GM18867 (cell line): ENCODE measurements at regions not wholly inside any gene's neighbourhood (a gene's known extent, or its start where the extent isn't known, plus 50 kb on each side); places are given as distances from the start of the nearest gene placed in this dataset.

ENCODE experiments used
- ATAC-seq: cut with Tn5 transposase; IDR thresholded peaks from one replicate; pipeline ENCODE4 v1.9.1; 2021; ENCODE audit warnings: mild to moderate bottlenecking, moderate library complexity; ENCODE audit not compliant: unreplicated experiment

DNA sequence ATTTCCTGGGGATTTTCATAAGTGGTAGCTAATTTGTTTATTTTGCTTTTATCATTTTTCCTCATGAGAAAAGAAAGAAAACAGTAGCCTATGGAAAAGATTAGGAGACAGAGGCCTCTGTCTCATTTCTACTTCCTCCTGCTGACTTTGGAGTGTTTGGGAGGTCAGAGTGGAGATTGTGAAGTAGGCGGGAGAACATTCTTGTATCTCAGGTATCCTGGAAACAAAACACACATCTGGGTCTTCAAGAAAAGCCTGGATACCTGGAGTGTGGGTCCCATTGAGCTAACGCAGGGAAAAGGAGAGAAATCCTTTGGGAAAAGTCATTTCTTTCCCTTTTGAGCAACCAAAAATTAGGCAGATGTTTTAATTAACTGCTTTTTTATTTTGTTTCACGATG is 161.5 kb upstream of the DMAC1 start:
- ATAC-seq: no peak

GRCh38 chr9:7960320-7961050 is 160.9 kb upstream of the DMAC1 start:
- no peak for ATAC-seq

DNA sequence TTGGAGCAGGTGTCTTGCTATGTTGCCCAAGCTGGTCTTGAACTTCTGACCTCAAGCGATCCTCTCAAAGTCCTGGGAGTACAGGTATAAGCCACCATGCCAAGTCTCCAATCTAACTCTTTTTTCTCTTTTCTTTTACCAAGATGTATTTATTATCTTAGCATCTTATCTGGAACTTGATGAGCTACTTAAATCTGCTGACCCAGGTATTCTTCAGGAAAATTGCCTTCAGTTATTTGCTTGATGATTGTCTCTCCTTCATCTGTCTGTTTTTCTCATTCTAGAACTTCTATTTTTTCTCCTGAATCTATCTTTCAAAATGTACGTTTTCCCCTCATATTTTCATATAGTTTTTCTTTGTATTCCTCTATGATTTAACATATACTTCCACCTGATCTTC is 158.2 kb upstream of the DMAC1 start:
- no peak for ATAC-seq

DNA sequence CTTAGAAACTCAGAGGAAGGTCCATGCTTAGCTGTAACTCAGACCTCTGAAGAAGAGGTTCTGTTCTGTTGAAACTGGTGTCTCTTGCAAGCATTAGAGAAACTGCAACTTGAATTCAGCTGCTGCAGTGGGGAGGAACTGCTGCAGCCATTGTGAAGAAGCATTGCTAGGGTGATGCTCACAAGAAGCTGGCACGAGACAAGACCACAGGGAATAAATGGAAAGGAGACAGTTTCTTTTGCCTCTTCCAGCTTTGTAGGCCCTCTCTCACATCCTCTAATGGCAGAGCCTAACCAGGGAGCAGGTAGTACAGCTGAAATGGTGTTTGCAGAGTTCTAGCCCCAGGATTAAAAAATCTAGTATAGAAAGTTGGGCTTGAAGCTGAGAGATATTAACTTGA is 148.0 kb upstream of the DMAC1 start:
- no peak for ATAC-seq

GRCh38 chr9:7946458-7946857 is 146.9 kb upstream of the DMAC1 start:
- ATAC-seq: no peak

DNA sequence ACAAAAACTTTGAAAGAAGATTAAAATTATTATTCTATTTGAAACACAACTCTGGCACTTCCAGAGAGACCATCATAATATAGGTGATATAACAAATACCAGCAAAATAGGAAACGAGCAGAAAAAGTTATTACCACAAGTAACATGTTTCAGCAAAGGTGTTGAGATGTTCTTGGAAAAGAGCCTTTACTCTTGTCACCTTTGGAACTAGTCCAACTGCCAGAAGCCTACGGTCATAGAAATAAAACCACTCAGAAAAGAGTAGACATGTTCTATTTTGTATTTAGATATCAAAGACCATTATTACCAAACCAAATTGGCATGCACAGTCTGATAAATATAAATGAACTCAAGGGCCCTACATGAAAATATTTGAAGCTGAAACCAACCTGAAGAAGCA is 145.0 kb upstream of the DMAC1 start:
- no peak for ATAC-seq

DNA sequence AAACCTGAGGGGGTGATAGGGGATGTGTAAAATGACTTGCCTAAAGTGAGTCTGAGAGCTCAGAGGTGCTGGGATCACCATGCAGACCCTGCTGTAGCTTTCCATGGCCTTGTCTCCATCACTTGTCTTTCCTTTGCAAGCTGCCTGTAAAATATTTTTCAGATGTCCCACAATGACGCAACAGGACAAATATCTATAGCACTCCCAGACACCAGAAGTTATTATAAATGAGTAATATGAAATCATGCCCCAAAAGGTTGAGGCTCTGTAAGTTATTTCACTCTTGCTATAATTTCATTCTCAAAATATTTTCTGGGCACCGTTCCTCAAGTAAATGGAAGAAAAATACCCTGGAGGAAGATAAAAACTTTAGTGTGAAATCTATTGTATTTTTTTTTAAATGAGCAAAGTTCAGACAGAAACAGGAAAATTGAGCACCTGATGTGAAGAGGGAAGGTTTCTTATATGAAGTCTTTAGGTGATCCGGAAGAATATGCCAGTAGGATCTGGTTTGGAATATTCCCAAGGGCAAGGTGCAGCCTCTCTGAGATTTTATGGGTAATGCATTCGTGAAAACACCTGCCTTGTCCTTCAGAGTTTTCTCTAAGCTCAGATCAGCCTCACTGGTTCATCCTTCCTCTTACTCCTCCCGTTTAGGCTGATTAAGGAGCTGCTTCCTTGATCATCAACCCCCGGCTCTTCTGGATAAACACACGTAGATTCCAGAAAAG is 138.3 kb upstream of the DMAC1 start:
- ATAC-seq: no peak

GRCh38 chr9:7936996-7937395 is 137.4 kb upstream of the DMAC1 start:
- ATAC-seq: no peak

- no peak for ATAC-seq
Observed at GRCh38 chr9:7936163-7936562, 136.6 kb upstream of the DMAC1 start.

DNA sequence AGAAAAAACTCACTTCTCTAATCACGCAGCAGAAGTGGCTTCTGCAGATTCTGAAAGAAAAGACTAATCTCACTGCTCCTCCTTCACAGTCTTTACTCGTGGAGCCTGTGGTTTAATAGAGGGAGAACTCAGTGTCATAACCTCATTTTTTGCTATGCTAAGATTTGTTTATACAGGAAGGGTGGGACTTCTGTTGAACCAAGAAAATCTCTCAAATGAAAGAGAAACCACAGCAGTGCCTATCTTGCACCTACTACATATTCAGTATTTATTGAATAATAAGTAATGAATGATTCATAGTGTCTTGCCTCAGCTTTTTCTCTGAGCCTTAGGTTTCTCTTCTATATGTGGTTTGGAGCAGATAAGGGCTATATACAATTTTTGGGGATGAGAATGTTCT is 136.1 kb upstream of the DMAC1 start:
- ATAC-seq: peak; percentile 53

- ATAC-seq: no peak
Observed at GRCh38 chr9:7932767-7933166, 133.2 kb upstream of the DMAC1 start.

DNA sequence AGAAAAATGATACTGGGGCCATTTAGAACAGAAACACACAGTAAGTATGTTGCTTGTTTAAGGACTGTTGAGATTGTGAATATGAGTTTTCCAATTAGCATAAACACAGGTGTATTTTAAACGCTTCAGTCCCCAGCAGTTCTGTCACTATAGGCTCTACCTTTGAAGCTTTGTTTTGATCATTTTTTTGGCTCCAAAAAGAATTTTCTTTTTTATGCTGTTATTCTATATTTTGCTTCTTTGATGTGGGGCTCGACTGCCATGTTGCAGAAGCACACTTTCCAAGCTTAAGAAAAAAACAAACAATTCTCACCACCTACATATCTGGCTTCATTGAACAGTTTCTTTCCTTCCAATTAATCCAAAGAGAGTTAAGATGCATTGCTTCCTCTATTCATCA is 131.0 kb upstream of the DMAC1 start:
- no peak for ATAC-seq

DNA sequence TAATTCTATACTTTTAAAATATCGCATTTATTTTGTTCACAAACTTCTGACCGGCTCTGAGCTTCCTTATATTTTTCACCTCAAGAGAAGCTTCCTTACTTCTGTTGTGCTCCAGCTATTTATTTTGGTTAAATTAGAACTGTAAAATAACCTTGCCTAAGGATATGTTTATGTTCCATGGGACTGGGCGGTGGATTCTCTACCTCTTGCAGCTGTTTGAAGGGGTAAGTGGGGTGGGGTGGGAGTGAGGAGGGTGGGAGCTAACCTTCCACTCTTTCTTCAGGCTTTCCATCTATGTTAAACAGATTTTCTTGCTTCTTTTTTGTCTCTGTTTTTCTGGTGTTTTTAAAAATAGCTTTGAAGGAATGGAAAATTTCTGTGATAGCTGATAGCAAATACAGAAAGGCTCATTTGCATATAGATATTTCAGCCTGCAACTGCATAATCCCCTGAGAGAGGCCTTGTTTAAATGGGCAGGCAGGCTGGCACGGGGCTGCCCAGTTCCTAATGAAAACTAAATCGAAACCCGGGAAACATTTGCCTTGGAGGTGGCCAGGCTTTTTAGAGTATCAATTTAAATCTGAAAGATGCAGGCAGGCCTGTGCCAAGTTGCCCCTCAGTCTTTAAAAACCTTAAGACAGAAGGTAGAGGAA is 122.1 kb upstream of the DMAC1 start:
- ATAC-seq: no peak

DNA sequence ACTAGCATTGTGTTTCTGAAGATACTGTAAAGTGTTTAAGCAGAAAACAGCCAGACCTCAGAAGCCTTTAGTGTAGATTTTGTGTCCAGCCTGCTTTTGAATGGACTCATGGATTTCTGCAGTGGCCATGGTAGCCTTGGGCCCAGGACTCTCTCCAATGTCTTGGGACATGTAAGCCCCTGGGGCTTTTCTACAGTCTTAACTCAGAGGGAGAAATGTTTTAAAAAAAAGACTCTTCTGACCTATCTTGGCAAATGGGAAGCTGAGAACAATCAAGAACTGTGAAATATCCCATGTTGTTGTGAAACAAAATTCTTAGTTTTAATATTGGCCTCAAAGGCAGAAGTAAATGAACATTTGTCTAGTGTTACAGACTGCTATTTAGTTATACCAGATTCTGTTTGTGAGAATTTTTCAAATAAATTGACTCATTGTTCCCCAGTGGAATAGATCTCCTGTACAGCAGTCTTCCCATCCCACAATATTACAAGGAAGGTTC is 112.5 kb upstream of the DMAC1 start:
- no peak for ATAC-seq

GRCh38 chr9:7910426-7911020 is 110.9 kb upstream of the DMAC1 start:
- no peak for ATAC-seq

DNA sequence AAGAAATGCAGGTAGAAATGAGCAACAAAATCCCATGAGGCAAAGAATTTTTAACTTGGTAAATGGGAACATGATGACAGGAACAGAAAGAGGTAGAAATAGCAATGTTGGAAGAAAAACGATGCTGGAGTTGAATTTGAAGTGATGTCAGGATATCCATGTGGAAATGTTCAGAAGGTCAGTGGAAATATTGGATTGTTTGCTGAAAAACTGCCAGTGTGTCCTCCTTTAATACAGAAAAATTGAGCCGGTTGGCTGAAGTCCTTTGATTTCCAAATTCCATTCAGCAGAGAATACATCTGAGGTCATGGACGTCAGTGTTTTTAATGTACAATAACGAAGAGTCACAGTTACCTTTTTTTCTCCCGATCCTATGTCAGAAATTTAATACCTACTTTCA is 110.0 kb upstream of the DMAC1 start:
- no peak for ATAC-seq

DNA sequence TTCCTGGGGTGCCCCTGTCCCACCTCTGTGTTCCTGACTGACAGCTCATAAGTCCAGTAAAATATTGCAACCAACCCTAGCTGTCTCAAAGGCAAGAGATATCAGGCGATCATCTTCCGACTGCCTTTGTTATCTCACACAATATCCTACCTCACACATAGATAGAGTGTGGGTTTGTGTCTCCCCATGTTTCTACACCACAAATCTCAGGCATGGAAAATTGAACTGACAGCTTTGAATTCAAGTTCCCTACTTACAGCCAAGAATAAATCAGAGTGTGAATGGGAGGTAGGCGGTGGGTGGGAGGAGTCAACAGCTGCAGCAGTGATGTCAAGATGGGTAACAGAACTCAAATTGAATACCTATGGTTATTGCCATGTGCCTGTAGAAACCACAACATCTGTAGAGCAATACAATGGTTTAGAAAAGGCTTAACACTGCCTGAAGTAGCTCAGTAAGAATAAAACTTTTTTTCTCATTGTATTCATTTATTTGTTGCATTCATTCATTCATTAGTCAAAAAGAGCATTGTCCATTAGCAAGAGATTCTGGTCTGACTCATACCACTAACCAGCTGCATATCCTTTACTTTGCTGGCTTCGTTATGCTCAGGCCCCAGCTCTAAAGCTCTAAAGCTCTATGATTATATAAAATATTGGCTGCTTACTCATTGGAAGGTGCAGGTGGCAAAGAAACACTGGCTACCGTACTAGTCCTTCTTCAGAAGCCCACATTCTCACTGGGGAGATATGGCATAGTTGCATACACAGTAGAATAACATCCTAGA is 108.2 kb upstream of the DMAC1 start:
- no peak for ATAC-seq

DNA sequence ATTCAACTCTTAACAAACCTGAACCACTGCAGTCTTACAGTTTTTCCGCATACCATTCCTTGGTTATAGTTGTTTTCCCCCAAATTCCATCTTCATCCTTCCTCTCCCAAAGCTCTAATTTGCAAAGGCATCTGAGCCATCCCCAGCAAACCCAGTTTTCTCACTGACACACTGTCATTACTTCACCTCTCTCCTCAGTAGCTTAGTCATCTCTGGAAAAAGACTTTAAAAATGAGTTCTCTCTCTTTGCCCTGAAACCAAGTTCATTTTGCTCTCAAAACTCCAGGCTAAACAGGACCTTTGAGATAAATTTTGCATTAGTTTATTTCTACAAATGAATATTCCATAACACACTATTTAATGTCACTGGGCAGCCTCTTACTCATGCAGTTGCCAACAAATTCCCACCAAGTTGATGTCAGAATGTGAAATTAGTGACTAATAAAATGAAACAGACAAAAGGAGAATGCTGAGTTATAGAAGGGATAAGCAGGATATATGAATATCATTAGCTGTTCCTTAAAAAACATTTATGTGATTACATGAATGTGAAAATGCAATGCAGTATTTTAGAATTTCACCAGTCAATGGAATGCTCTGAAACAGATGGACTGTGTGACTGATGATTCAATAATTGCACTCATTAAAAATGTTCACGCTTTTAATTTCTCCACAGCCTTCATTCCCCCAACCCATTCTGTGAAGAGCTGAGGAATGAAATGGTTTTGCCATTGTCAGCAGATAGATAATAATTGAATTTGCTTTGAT is 107.4 kb upstream of the DMAC1 start:
- ATAC-seq: no peak

DNA sequence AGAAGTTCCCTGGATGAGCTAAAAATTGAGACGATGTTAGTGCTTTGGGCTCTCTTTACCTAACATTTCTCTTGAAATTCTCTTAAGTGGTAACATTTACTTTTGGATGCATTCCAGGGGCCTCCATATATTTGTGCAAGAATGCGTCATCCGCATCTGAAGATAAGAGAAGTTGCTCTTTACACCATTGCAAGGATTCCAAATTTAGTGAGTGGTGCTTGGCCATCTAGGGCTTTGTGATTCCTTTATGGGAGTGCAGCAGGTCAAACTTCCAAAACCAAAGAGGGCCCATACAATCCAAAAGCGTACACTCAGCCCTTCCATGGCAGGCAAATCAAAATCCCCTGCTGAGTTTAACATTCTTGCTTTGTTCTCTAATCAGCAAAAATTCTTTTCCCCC is 102.0 kb upstream of the DMAC1 start:
- ATAC-seq: no peak

DNA sequence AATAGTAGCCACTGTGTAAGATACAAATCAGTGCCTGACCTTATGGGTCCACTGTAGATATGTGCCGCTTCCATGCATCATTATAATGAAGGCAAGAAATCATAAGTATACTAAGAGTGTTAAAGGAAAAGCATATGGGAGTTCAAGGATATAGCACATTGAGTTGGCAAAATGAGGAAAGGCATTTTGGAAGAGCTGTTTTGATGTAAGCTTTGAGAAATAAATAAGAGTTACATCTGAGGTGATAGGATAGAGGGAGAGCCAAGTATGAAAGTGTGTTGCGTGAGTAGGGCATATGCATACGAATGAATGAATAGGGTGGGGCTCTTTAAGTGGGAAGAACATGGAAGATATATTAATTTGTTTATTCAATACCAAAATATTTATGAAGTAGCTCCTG is 101.0 kb upstream of the DMAC1 start:
- no peak for ATAC-seq
